T47D (cell line): ENCODE measurements at regions not wholly inside any gene's neighbourhood (a gene's known extent, or its start where the extent isn't known, plus 50 kb on each side); places are given as distances from the start of the nearest gene placed in this dataset.

ENCODE experiments used
- DNase-seq, 2 experiments: peaks; one replicate each; pipeline versions ENCODE4 v3.0.0 to v3.0.0-alpha.2; 2011 to 2012; ENCODE audit warnings: low read depth in 1 of 2, low spot score in 1 of 2
- JUND ChIP-seq: IDR thresholded peaks from 2 replicates; pipeline ENCODE4 v1.6.1; 2012; ENCODE audit warnings: low read depth
- in situ Hi-C: cut with HindIII; loops from 2 replicates; pipeline ENCODE4 v1.10.0; 2016; ENCODE audit warnings: low sequenced_read_pairs, low pct_unique_long_range_greater_than_20kb

- no peak for TF ChIP-seq JUND
- in situ Hi-C loops: no loop called here
- no peak for DNase-seq
These were observed 176.1 kb downstream of the BRINP2 start for GRCh38 chr1:177346790-177347359.

DNA sequence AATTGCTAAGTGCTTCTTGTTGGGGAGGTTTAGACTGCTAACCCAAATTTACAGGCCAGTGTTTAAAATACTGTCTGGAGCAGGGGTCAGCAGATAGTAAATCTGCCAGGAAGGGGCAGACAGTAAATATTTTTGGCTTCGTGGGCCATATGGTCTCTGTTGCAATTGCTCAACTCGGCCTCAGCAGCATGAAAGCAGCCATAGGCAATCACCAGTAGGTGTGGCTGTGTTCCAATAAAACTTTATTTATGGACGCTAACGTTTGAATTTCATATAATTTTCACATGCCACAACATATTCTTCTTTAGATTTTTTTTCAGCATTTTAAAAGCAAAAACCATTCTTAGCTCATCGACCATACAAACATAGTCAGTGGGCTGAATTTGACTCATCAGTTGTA is 172.7 kb downstream of the BRINP2 start:
- no peak for TF ChIP-seq JUND
- DNase-seq: no peak
- in situ Hi-C loops: no loop called here

DNA sequence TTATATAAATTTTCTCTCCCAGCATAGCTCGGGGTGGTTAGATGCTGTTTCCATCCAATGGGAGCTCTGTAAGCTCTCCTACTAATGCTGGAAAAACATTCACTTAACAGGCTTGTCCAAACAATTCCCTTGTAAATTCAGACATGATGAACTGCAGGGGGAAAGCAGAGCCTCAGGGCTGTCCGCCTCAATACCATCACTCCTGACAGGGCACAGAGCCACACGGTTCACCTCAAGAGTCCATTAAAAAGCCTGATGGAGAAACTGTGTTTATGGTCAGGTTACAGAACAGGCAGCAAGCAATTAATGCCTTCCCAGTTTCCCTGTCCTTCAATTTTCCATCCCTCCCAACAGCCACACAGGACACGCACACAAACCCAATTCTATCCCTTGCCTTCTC is 171.0 kb downstream of the BRINP2 start:
- TF ChIP-seq JUND: no peak
- in situ Hi-C loops: no loop called here
- DNase-seq: no peak

GRCh38 chr1:177340601-177341067 is 169.9 kb downstream of the BRINP2 start:
- in situ Hi-C loops: no loop called here
- TF ChIP-seq JUND: no peak

GRCh38 chr1:177338376-177338775 is 167.6 kb downstream of the BRINP2 start:
- in situ Hi-C loops: no loop called here
- TF ChIP-seq JUND: no peak

More at GRCh38 chr1:177340601-177341067, 169.9 kb downstream of the BRINP2 start:
- DNase-seq: no peak

DNA sequence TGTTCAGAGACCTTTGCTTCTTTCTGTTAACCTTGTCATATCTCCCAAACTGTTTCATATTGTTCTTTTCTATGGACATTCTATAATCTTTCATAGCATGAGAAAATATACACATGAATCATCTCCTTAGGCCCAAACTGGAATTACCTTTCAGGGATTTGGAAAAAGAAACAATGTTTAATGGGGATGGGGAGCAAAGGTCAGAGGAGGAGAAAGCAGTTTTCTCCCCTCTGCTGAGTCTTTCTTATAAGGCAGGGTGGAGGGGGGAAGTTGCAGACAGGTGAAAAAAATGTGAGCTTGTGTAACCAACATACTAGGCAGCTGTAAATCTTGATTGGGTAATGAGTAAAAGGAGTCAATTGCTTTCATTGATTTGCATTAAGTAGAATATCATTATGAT is 164.1 kb downstream of the BRINP2 start:
- no peak for TF ChIP-seq JUND
- in situ Hi-C loops: no loop called here
- DNase-seq: no peak

More at GRCh38 chr1:177338376-177338775, 167.6 kb downstream of the BRINP2 start:
- DNase-seq: no peak

- in situ Hi-C loops: no loop called here
- no peak for TF ChIP-seq JUND
- DNase-seq: no peak
These were observed 163.3 kb downstream of the BRINP2 start for GRCh38 chr1:177333936-177334595.
